Mammary epithelial cell (primary cell): ENCODE measurements at regions not wholly inside any gene's neighbourhood (a gene's known extent, or its start where the extent isn't known, plus 50 kb on each side); places are given as distances from the start of the nearest gene placed in this dataset.

Experiments
- CTCF ChIP-seq, 2 donors: IDR thresholded peaks in 1 of 2; conservative IDR thresholded peaks in 1 of 2; 2 replicates each; pipeline ENCODE4 v1.5.1; 2011 to 2012; ENCODE audit warnings: inconsistent platforms in 2 of 2, low read length in 2 of 2, mild to moderate bottlenecking in 2 of 2, control low read depth in 1 of 2, low read depth in 1 of 2; ENCODE audit not compliant: insufficient read depth in 1 of 2; ENCODE audit errors: extremely low read depth in 1 of 2
- EZH2 ChIP-seq: IDR thresholded peaks from 2 replicates; pipeline ENCODE4 v1.6.1; 2012; ENCODE audit warnings: low read length, inconsistent platforms, borderline replicate concordance

- no peak for TF ChIP-seq CTCF (conservative IDR thresholded peaks at IDR 0.05 in 1 of 2, IDR thresholded peaks at IDR 0.05 in 1 of 2; ENCODE audit: extremely low read depth in 1 of 2, insufficient read depth in 1 of 2, low read depth in 1 of 2, low read length in 2 of 2)
- no peak for TF ChIP-seq EZH2
Measured at GRCh38 chr15:36232491-36232890, 346.9 kb upstream of the CDIN1 start.
